ENCODE measurements at regions not wholly inside any gene's neighbourhood (a gene's known extent, or its start where the extent isn't known, plus 50 kb on each side); places are given as distances from the start of the nearest gene placed in this dataset.

GRCh38 chr1:82686774-82687173, 886.0 kb downstream of the ADGRL2 start:
- no peak for DNase-seq (ENCODE audit: low read depth)

- no peak for DNase-seq (ENCODE audit: low read depth)
Measured at GRCh38 chr1:82646888-82647287, 846.2 kb downstream of the ADGRL2 start.

- no peak for DNase-seq (ENCODE audit: low read depth)
Measured at GRCh38 chr1:82646336-82646735, 845.6 kb downstream of the ADGRL2 start.

- no peak for DNase-seq (ENCODE audit: low read depth)
Measured at GRCh38 chr1:82644186-82644915, 843.6 kb downstream of the ADGRL2 start.

GRCh38 chr1:82640352-82640751, 839.6 kb downstream of the ADGRL2 start:
- DNase-seq (ENCODE audit: low read depth) = no peak

- DNase-seq (ENCODE audit: low read depth) = no peak
Measured at GRCh38 chr1:82634266-82634665, 833.5 kb downstream of the ADGRL2 start.

- DNase-seq (ENCODE audit: low read depth) = no peak
Measured at GRCh38 chr1:82632155-82632554, 831.4 kb downstream of the ADGRL2 start.

- no peak for DNase-seq (ENCODE audit: low read depth)
Measured at GRCh38 chr1:82628887-82629286, 828.2 kb downstream of the ADGRL2 start.

GRCh38 chr1:82625537-82625936, 824.8 kb downstream of the ADGRL2 start:
- no peak for DNase-seq (ENCODE audit: low read depth)

- no peak for DNase-seq (ENCODE audit: low read depth)
Measured at GRCh38 chr1:82621076-82621475, 820.3 kb downstream of the ADGRL2 start.

GRCh38 chr1:82614090-82614489, 813.4 kb downstream of the ADGRL2 start:
- DNase-seq (ENCODE audit: low read depth) = no peak

- no peak for DNase-seq (ENCODE audit: low read depth)
Measured at GRCh38 chr1:82612986-82613385, 812.3 kb downstream of the ADGRL2 start.

GRCh38 chr1:82606546-82606945, 805.8 kb downstream of the ADGRL2 start:
- DNase-seq (ENCODE audit: low read depth) = no peak

- no peak for DNase-seq (ENCODE audit: low read depth)
Measured at GRCh38 chr1:82604524-82604923, 803.8 kb downstream of the ADGRL2 start.

- DNase-seq (ENCODE audit: low read depth) = no peak
Measured at GRCh38 chr1:82600314-82600713, 799.6 kb downstream of the ADGRL2 start.

GRCh38 chr1:82598812-82599211, 798.1 kb downstream of the ADGRL2 start:
- DNase-seq (ENCODE audit: low read depth) = no peak

- no peak for DNase-seq (ENCODE audit: low read depth)
Measured at GRCh38 chr1:82598337-82598736, 797.6 kb downstream of the ADGRL2 start.

- DNase-seq (ENCODE audit: low read depth) = no peak
Measured at GRCh38 chr1:82597649-82598048, 796.9 kb downstream of the ADGRL2 start.

- DNase-seq (ENCODE audit: low read depth) = no peak
Measured at GRCh38 chr1:82597141-82597540, 796.4 kb downstream of the ADGRL2 start.

- DNase-seq (ENCODE audit: low read depth) = no peak
Measured at GRCh38 chr1:82593561-82593960, 792.8 kb downstream of the ADGRL2 start.

GRCh38 chr1:82589588-82589987, 788.9 kb downstream of the ADGRL2 start:
- no peak for DNase-seq (ENCODE audit: low read depth)

- DNase-seq (ENCODE audit: low read depth) = no peak
Measured at GRCh38 chr1:82587371-82587770, 786.6 kb downstream of the ADGRL2 start.

- DNase-seq (ENCODE audit: low read depth) = no peak
Measured at GRCh38 chr1:82586473-82586872, 785.7 kb downstream of the ADGRL2 start.

GRCh38 chr1:82582347-82582746, 781.6 kb downstream of the ADGRL2 start:
- DNase-seq (ENCODE audit: low read depth) = no peak

Data from GM04504 (cell line).